Panc1 (cell line): ENCODE measurements at regions not wholly inside any gene's neighbourhood (a gene's known extent, or its start where the extent isn't known, plus 50 kb on each side); places are given as distances from the start of the nearest gene placed in this dataset.

ENCODE experiments used
- CTCF ChIP-seq: fragments of 450-650 bp; IDR thresholded peaks from 2 replicates; pipeline ENCODE4 v1.5.1; 2017; ENCODE audit warnings: mild to moderate bottlenecking
- POLR2AphosphoS5 ChIP-seq: IDR thresholded peaks from 2 replicates; pipeline ENCODE4 v1.6.1; 2012; ENCODE audit warnings: mild to moderate bottlenecking, low read depth, low read length, moderate library complexity
- TCF7L2 ChIP-seq: IDR thresholded peaks from 2 replicates; pipeline ENCODE4 v1.6.1; 2011; ENCODE audit warnings: mild to moderate bottlenecking, low read depth, low read length, inconsistent platforms
- TF ChIP-seq, protein P1 (sequence below), 2 experiments: IDR thresholded peaks; 2 replicates each; pipeline ENCODE4 v1.6.1; 2011 to 2012; ENCODE audit warnings: low read depth in 2 of 2, control low read depth in 1 of 2, low read length in 1 of 2, mild to moderate bottlenecking in 1 of 2, moderate library complexity in 1 of 2; ENCODE audit not compliant: insufficient read depth in 1 of 2

- TF ChIP-seq CTCF (no peak), POLR2AphosphoS5 (no peak), TCF7L2 (no peak)
- TF ChIP-seq, protein P1, sequence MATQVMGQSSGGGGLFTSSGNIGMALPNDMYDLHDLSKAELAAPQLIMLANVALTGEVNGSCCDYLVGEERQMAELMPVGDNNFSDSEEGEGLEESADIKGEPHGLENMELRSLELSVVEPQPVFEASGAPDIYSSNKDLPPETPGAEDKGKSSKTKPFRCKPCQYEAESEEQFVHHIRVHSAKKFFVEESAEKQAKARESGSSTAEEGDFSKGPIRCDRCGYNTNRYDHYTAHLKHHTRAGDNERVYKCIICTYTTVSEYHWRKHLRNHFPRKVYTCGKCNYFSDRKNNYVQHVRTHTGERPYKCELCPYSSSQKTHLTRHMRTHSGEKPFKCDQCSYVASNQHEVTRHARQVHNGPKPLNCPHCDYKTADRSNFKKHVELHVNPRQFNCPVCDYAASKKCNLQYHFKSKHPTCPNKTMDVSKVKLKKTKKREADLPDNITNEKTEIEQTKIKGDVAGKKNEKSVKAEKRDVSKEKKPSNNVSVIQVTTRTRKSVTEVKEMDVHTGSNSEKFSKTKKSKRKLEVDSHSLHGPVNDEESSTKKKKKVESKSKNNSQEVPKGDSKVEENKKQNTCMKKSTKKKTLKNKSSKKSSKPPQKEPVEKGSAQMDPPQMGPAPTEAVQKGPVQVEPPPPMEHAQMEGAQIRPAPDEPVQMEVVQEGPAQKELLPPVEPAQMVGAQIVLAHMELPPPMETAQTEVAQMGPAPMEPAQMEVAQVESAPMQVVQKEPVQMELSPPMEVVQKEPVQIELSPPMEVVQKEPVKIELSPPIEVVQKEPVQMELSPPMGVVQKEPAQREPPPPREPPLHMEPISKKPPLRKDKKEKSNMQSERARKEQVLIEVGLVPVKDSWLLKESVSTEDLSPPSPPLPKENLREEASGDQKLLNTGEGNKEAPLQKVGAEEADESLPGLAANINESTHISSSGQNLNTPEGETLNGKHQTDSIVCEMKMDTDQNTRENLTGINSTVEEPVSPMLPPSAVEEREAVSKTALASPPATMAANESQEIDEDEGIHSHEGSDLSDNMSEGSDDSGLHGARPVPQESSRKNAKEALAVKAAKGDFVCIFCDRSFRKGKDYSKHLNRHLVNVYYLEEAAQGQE (IDR thresholded peaks at IDR 0.05; ENCODE audit: insufficient read depth in 1 of 2, low read depth in 2 of 2, low read length in 1 of 2): no peak
These were observed 53.4 kb upstream of the C3orf80 start for GRCh38 chr3:160171813-160172212.
